Transverse colon (tissue), 4 donors: ENCODE measurements at regions not wholly inside any gene's neighbourhood (a gene's known extent, or its start where the extent isn't known, plus 50 kb on each side); places are given as distances from the start of the nearest gene placed in this dataset.

Experiments used
- CTCF ChIP-seq, 5 experiments: fragments of 200-600 bp in 3 of 5; fragments of 450-650 bp in 2 of 5; sonication (generic) in 3 of 5; IDR thresholded peaks; 1 replicate in 2 of 5; 2 replicates in 3 of 5; pipeline ENCODE4 v1.5.1; 2016 to 2017; ENCODE audit warnings: antibody characterized with exemption in 5 of 5, inconsistent platforms in 3 of 5, mild to moderate bottlenecking in 2 of 5, moderate library complexity in 1 of 5
- POLR2A ChIP-seq: fragments of 450-650 bp; IDR thresholded peaks from one replicate; pipeline ENCODE4 v1.6.1; 2016; ENCODE audit warnings: antibody characterized with exemption, mild to moderate bottlenecking, moderate library complexity
- POLR2AphosphoS5 ChIP-seq, 3 donors: sonication (generic); formaldehyde crosslinking; IDR thresholded peaks; one replicate each; pipeline ENCODE4 v1.6.1; 2016; ENCODE audit warnings: antibody characterized with exemption in 3 of 3

DNA sequence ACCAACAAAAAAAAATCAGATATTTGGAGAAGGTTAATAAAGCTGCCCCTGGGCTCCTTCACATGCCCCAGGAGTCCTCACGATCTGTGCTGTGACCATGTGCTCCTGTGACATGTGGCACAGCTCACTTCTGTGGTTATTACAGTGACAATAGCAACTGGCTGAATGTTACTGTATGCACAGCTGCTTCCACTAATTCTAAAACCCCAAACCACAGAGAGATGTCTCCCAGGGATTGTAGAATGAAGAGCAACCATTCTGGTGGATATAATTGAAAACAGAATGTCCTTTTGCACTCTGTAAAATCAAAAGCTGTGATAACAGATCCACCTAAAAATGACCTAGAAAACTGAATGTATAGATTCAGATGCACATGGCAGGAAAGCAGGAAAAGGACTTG is 489.2 kb upstream of the CNTN4 start:
- TF ChIP-seq POLR2A (no peak), CTCF (IDR thresholded peaks at IDR 0.05) (no peak), POLR2AphosphoS5 (IDR thresholded peaks at IDR 0.05) (no peak)
